ENCODE measurements at regions not wholly inside any gene's neighbourhood (a gene's known extent, or its start where the extent isn't known, plus 50 kb on each side); places are given as distances from the start of the nearest gene placed in this dataset.

DNA sequence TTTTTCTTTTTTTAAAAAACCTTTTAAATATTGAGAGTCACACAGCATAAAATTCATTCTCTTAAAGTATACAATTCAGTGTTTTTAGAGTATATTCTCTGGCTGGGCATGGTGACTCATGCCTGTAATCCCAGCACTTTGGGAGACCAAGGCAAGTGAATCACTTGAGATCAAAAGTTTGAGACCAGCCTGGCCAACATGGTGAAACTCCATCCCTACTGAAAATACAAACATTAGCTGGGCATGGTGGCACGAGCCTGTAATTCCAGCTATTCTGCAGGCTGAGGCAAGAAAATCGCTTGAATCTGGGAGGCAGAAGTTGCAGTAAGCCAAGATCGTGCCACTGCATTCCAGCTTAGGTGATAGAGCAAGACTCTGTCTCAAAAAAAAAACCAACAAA is 68.4 kb upstream of the BCAT1 start:
- ChIA-PET POLR2A (no interaction called here), CTCF (no interaction called here)
- Histone ChIP-seq H3K4me1 (ENCODE audit: control insufficient read depth, insufficient read depth, low read length) (no peaks in the 10 kb centered on the region), H3K36me3 (ENCODE audit: control insufficient read depth in 2 of 2, insufficient read depth in 1 of 2, low read length in 2 of 2) (no peaks in the 10 kb centered on the region), H3K4me3 (ENCODE audit: low read depth, low read length) (no peak overlapping the region), H3K9me3 (ENCODE audit: control insufficient read depth, insufficient read depth, low read depth, low read length) (no peaks in the 10 kb centered on the region), H3K27ac (ENCODE audit: extremely low read depth, low read depth, low read length) (no peak overlapping the region)
- TF ChIP-seq, protein P1, sequence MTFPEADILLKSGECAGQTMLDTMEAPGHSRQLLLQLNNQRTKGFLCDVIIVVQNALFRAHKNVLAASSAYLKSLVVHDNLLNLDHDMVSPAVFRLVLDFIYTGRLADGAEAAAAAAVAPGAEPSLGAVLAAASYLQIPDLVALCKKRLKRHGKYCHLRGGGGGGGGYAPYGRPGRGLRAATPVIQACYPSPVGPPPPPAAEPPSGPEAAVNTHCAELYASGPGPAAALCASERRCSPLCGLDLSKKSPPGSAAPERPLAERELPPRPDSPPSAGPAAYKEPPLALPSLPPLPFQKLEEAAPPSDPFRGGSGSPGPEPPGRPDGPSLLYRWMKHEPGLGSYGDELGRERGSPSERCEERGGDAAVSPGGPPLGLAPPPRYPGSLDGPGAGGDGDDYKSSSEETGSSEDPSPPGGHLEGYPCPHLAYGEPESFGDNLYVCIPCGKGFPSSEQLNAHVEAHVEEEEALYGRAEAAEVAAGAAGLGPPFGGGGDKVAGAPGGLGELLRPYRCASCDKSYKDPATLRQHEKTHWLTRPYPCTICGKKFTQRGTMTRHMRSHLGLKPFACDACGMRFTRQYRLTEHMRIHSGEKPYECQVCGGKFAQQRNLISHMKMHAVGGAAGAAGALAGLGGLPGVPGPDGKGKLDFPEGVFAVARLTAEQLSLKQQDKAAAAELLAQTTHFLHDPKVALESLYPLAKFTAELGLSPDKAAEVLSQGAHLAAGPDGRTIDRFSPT (tag by site-specific recombination; IDR thresholded peaks at IDR 0.05): no peak
- TF ChIP-seq BCL6B (tag by site-specific recombination; IDR thresholded peaks at IDR 0.05): no peak
- TF ChIP-seq, protein P2, sequence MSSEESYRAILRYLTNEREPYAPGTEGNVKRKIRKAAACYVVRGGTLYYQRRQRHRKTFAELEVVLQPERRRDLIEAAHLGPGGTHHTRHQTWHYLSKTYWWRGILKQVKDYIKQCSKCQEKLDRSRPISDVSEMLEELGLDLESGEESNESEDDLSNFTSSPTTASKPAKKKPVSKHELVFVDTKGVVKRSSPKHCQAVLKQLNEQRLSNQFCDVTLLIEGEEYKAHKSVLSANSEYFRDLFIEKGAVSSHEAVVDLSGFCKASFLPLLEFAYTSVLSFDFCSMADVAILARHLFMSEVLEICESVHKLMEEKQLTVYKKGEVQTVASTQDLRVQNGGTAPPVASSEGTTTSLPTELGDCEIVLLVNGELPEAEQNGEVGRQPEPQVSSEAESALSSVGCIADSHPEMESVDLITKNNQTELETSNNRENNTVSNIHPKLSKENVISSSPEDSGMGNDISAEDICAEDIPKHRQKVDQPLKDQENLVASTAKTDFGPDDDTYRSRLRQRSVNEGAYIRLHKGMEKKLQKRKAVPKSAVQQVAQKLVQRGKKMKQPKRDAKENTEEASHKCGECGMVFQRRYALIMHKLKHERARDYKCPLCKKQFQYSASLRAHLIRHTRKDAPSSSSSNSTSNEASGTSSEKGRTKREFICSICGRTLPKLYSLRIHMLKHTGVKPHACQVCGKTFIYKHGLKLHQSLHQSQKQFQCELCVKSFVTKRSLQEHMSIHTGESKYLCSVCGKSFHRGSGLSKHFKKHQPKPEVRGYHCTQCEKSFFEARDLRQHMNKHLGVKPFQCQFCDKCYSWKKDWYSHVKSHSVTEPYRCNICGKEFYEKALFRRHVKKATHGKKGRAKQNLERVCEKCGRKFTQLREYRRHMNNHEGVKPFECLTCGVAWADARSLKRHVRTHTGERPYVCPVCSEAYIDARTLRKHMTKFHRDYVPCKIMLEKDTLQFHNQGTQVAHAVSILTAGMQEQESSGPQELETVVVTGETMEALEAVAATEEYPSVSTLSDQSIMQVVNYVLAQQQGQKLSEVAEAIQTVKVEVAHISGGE (tag by site-specific recombination; conservative IDR thresholded peaks at IDR 0.05; ENCODE audit: low read depth): no peak
- TF ChIP-seq ZNF280D (tag by site-specific recombination; IDR thresholded peaks at IDR 0.05): no peak
- no peak for TF ChIP-seq ZNF274 (IDR thresholded peaks at IDR 0.05; ENCODE audit: low read length)
- TF ChIP-seq ZNF274 (tag by site-specific recombination; IDR thresholded peaks at IDR 0.05; ENCODE audit: borderline replicate concordance): no peak
- no peak for TF ChIP-seq ZNF394 (tag by site-specific recombination; IDR thresholded peaks at IDR 0.05; ENCODE audit: borderline replicate concordance)

GRCh38 chr12:25014961-25015360 is 66.1 kb upstream of the BCAT1 start:
- POLR2A ChIA-PET: no interaction called here
- no peaks in the 10 kb centered on the region for H3K36me3 ChIP-seq (ENCODE audit: control insufficient read depth in 2 of 2, insufficient read depth in 1 of 2, low read length in 2 of 2)
- TF ChIP-seq, protein P3, sequence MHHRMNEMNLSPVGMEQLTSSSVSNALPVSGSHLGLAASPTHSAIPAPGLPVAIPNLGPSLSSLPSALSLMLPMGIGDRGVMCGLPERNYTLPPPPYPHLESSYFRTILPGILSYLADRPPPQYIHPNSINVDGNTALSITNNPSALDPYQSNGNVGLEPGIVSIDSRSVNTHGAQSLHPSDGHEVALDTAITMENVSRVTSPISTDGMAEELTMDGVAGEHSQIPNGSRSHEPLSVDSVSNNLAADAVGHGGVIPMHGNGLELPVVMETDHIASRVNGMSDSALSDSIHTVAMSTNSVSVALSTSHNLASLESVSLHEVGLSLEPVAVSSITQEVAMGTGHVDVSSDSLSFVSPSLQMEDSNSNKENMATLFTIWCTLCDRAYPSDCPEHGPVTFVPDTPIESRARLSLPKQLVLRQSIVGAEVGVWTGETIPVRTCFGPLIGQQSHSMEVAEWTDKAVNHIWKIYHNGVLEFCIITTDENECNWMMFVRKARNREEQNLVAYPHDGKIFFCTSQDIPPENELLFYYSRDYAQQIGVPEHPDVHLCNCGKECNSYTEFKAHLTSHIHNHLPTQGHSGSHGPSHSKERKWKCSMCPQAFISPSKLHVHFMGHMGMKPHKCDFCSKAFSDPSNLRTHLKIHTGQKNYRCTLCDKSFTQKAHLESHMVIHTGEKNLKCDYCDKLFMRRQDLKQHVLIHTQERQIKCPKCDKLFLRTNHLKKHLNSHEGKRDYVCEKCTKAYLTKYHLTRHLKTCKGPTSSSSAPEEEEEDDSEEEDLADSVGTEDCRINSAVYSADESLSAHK (tag by site-specific recombination; IDR thresholded peaks at IDR 0.05): no peak
- TF ChIP-seq ZNF2 (tag by site-specific recombination; IDR thresholded peaks at IDR 0.05): no peak
- TF ChIP-seq, protein P4, sequence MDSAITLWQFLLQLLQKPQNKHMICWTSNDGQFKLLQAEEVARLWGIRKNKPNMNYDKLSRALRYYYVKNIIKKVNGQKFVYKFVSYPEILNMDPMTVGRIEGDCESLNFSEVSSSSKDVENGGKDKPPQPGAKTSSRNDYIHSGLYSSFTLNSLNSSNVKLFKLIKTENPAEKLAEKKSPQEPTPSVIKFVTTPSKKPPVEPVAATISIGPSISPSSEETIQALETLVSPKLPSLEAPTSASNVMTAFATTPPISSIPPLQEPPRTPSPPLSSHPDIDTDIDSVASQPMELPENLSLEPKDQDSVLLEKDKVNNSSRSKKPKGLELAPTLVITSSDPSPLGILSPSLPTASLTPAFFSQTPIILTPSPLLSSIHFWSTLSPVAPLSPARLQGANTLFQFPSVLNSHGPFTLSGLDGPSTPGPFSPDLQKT (IDR thresholded peaks at IDR 0.05; ENCODE audit: borderline replicate concordance, low read depth, low read length): no peak
- TF ChIP-seq ZFP69B (tag by site-specific recombination; IDR thresholded peaks at IDR 0.05): no peak
- TF ChIP-seq, protein P5, sequence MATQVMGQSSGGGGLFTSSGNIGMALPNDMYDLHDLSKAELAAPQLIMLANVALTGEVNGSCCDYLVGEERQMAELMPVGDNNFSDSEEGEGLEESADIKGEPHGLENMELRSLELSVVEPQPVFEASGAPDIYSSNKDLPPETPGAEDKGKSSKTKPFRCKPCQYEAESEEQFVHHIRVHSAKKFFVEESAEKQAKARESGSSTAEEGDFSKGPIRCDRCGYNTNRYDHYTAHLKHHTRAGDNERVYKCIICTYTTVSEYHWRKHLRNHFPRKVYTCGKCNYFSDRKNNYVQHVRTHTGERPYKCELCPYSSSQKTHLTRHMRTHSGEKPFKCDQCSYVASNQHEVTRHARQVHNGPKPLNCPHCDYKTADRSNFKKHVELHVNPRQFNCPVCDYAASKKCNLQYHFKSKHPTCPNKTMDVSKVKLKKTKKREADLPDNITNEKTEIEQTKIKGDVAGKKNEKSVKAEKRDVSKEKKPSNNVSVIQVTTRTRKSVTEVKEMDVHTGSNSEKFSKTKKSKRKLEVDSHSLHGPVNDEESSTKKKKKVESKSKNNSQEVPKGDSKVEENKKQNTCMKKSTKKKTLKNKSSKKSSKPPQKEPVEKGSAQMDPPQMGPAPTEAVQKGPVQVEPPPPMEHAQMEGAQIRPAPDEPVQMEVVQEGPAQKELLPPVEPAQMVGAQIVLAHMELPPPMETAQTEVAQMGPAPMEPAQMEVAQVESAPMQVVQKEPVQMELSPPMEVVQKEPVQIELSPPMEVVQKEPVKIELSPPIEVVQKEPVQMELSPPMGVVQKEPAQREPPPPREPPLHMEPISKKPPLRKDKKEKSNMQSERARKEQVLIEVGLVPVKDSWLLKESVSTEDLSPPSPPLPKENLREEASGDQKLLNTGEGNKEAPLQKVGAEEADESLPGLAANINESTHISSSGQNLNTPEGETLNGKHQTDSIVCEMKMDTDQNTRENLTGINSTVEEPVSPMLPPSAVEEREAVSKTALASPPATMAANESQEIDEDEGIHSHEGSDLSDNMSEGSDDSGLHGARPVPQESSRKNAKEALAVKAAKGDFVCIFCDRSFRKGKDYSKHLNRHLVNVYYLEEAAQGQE (tag by site-specific recombination; IDR thresholded peaks at IDR 0.05): no peak
- no peak for TF ChIP-seq ZNF140 (tag by site-specific recombination; IDR thresholded peaks at IDR 0.05)
- no peak for TF ChIP-seq ZNF350 (tag by site-specific recombination; IDR thresholded peaks at IDR 0.05)
- TF ChIP-seq ZNF830 (tag by site-specific recombination; IDR thresholded peaks at IDR 0.05; ENCODE audit: low read depth): no peak
- no peak for TF ChIP-seq ZNF660 (tag by site-specific recombination; IDR thresholded peaks at IDR 0.05)
- TF ChIP-seq ZNF274 (IDR thresholded peaks at IDR 0.05; ENCODE audit: low read length): no peak
- TF ChIP-seq ZNF274 (tag by site-specific recombination; IDR thresholded peaks at IDR 0.05; ENCODE audit: borderline replicate concordance): no peak

More at GRCh38 chr12:25014961-25015360, 66.1 kb upstream of the BCAT1 start:
- no peaks in the 10 kb centered on the region for H3K4me1 ChIP-seq (ENCODE audit: control insufficient read depth, insufficient read depth, low read length)
- H3K27ac ChIP-seq (ENCODE audit: extremely low read depth, low read depth, low read length): no peak overlapping the region
- no peak overlapping the region for H3K4me3 ChIP-seq (ENCODE audit: low read depth, low read length)
- H3K9me3 ChIP-seq (ENCODE audit: control insufficient read depth, insufficient read depth, low read depth, low read length): no peaks in the 10 kb centered on the region
- CTCF ChIA-PET: interaction anchor here (0.6 kb wide), 1 partner anchor 246 kb away, joined by 3 read pairs; no protein-coding TSS in a partner anchor

Data from HEK293 (cell line).